OCI-LY7 (cell line): ENCODE measurements at regions not wholly inside any gene's neighbourhood (a gene's known extent, or its start where the extent isn't known, plus 50 kb on each side); places are given as distances from the start of the nearest gene placed in this dataset.

Experiments
- BruUV-seq: library from RNA; stranded (reverse); fragments of 400-500 nt; replicated peaks from 2 replicates; lab custom pipeline; 2021; lab: Mats Ljungman, UMichigan
- CTCF ChIA-PET: fragments of 300-600 bp; sonication (Branson Sonifier 250); formaldehyde crosslinking; loops from one replicate; lab custom pipeline; 2022; ENCODE audit warnings: antibody characterized with exemption; ENCODE audit not compliant: unreplicated experiment; lab: Charles Lee
- POLR2A ChIA-PET: fragments of 300-600 bp; sonication (Branson Sonifier 250); formaldehyde crosslinking; loops from one replicate; lab custom pipeline; 2022; ENCODE audit warnings: antibody characterized with exemption; lab: Charles Lee
- DNase-seq: peaks from one replicate; pipeline ENCODE4 v3.0.0-alpha.2; 2015; ENCODE audit warnings: low spot score
- H2AFZ ChIP-seq: fragments of 200-600 bp; sonication (generic), shearing (Covaris generic); 2 replicates; pipeline ENCODE4 v1.6.1; 2014; ENCODE audit warnings: mild to moderate bottlenecking, antibody characterized with exemption, low read length, moderate library complexity
- H3K27ac ChIP-seq: fragments of 200-600 bp; sonication (generic); 2 replicates; pipeline ENCODE4 v1.5.1; 2014; ENCODE audit warnings: mixed run types, low read depth, mild to moderate bottlenecking, moderate library complexity, low read length, inconsistent platforms; ENCODE audit not compliant: poor library complexity, severe bottlenecking
- H3K36me3 ChIP-seq: fragments of 200-600 bp; sonication (generic); 2 replicates; pipeline ENCODE4 v1.6.1; 2014; ENCODE audit warnings: mild to moderate bottlenecking, antibody characterized with exemption, low read length, moderate library complexity, mixed read lengths; ENCODE audit not compliant: insufficient read depth
- H3K4me1 ChIP-seq: fragments of 200-600 bp; sonication (generic); 2 replicates; pipeline ENCODE4 v1.5.1; 2014; ENCODE audit warnings: mild to moderate bottlenecking, low read length; ENCODE audit not compliant: insufficient read depth, poor library complexity, severe bottlenecking
- H3K4me2 ChIP-seq: fragments of 200-600 bp; sonication (generic); 2 replicates; pipeline ENCODE4 v1.6.1; 2014; ENCODE audit warnings: mild to moderate bottlenecking, low read length
- H3K4me3 ChIP-seq: fragments of 200-600 bp; sonication (generic); 2 replicates; pipeline ENCODE4 v1.5.1; 2014; ENCODE audit warnings: mild to moderate bottlenecking, low read depth, low read length; ENCODE audit not compliant: poor library complexity, severe bottlenecking
- H3K79me2 ChIP-seq: fragments of 200-600 bp; sonication (generic); 2 replicates; pipeline ENCODE4 v1.6.1; 2016; ENCODE audit warnings: low read depth, mild to moderate bottlenecking, low read length, moderate library complexity, mixed read lengths; ENCODE audit not compliant: insufficient read depth
- H3K9me2 ChIP-seq: fragments of 200-600 bp; sonication (generic); 2 replicates; pipeline ENCODE4 v1.6.1; 2016; ENCODE audit warnings: mild to moderate bottlenecking, low read length, mixed read lengths; ENCODE audit not compliant: insufficient read depth
- H3K9me3 ChIP-seq: fragments of 200-600 bp; sonication (generic); 2 replicates; pipeline ENCODE4 v1.6.1; 2014; ENCODE audit warnings: mild to moderate bottlenecking, mixed run types, low read length, mixed read lengths
- H4K20me1 ChIP-seq: fragments of 200-600 bp; sonication (generic); 2 replicates; pipeline ENCODE4 v1.6.1; 2014; ENCODE audit warnings: mild to moderate bottlenecking, antibody characterized with exemption, low read length, moderate library complexity, mixed read lengths; ENCODE audit not compliant: insufficient read depth
- EZH2phosphoT487 ChIP-seq: fragments of 200-600 bp; sonication (generic); IDR thresholded peaks from 2 replicates; pipeline ENCODE4 v1.6.1; 2018; ENCODE audit warnings: low read depth, borderline replicate concordance, mild to moderate bottlenecking, mixed run types, antibody characterized with exemption, low read length, moderate library complexity, mixed read lengths
- intact Hi-C: fragments of 100-400 bp; cut with micrococcal nuclease; formaldehyde crosslinking; loops from one replicate; pipeline ENCODE4 v1.10.0; 2022; ENCODE audit not compliant: unreplicated experiment
- TF ChIP-seq, protein P1 (sequence below): fragments of 200-600 bp; sonication (generic); conservative IDR thresholded peaks from 2 replicates; pipeline ENCODE4 v1.5.1; 2014; ENCODE audit warnings: mild to moderate bottlenecking, antibody characterized with exemption, low read length, moderate library complexity, mixed read lengths

DNA sequence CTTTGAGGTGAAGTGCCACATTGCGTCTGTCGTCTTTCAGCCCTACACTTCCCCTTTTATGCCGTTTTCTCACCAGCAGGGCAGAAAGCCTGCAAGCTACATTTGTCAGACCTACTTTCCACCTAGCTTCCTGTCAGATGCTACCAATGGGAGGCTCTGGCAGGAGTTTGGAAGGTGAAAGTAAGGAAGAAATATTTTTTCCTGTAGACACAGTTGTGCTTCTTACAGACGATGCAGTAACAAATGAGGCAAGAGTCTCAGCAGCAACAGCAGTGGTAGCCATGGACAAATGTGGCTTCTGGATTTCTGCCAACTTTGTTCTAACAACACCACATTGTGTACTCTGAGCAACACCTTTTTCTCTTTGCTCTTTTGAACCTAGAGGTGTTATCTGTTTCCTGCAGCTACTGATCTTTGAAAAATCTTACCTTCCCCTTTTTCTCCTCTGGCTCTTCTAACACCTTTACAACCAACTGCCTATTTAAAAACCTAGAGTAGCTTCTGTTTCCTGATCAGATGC, 70.6 kb upstream of the STT3B start:
- H3K4me3 ChIP-seq, result no peak overlapping the region

DNA sequence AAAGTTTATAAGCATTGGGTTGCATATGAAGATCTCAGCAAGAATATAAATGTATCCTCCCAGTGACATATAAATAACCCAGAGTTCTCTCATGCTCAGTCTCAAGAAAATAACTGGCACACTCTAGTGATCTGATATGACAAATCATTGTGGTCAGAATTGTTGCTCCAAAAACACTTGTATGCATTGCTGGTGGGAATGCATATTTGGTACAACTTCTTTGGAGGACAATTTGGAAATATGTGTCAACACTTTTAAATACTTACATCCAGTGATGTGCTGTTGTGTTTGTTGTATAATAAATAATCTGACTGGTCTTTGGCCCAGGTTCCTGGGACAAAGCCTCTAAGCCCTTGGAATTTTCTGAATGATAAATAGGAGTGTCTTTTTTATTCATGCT, 66.7 kb upstream of the STT3B start:
- Histone ChIP-seq H3K4me1 (peaks cover 14% of the 10 kb centered on the region), H3K9me3 (no peaks in the 10 kb centered on the region), H4K20me1 (no peaks in the 10 kb centered on the region), H3K9me2 (no peaks in the 10 kb centered on the region), H3K27ac (no peak overlapping the region), H3K36me3 (no peaks in the 10 kb centered on the region), H3K79me2 (no peaks in the 10 kb centered on the region), H3K4me2 (no peak overlapping the region), H2AFZ (no peak overlapping the region), H3K4me3 (no peak overlapping the region)
- no peak for TF ChIP-seq EZH2phosphoT487
- TF ChIP-seq, protein P1, sequence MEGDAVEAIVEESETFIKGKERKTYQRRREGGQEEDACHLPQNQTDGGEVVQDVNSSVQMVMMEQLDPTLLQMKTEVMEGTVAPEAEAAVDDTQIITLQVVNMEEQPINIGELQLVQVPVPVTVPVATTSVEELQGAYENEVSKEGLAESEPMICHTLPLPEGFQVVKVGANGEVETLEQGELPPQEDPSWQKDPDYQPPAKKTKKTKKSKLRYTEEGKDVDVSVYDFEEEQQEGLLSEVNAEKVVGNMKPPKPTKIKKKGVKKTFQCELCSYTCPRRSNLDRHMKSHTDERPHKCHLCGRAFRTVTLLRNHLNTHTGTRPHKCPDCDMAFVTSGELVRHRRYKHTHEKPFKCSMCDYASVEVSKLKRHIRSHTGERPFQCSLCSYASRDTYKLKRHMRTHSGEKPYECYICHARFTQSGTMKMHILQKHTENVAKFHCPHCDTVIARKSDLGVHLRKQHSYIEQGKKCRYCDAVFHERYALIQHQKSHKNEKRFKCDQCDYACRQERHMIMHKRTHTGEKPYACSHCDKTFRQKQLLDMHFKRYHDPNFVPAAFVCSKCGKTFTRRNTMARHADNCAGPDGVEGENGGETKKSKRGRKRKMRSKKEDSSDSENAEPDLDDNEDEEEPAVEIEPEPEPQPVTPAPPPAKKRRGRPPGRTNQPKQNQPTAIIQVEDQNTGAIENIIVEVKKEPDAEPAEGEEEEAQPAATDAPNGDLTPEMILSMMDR, result no peak
- BruUV-seq, result no TSS peak
- ChIA-PET POLR2A (interaction anchor here (0.8 to 1.0 kb wide), 2 partner anchors 55 to 67 kb away, joined by 3 read pairs; partner anchors contain the start of gene STT3B), CTCF (no interaction called here)
- no peak for DNase-seq
- intact Hi-C loops, result no loop called here

More for the DNA sequence above, 70.6 kb upstream of the STT3B start:
- CTCF ChIA-PET, result interaction anchor here (1.8 kb wide), 1 partner anchor 69 kb away, joined by 4 read pairs; no protein-coding TSS in a partner anchor
- peak; percentile 78 for DNase-seq
- POLR2A ChIA-PET, result interaction anchor here (0.5 to 1.2 kb wide), 7 partner anchors 13 to 652 kb away, joined by 3 to 4 read pairs (median 3); no protein-coding TSS in a partner anchor
- intact Hi-C loops, result no loop called here
- no peaks in the 10 kb centered on the region for H3K79me2 ChIP-seq
- H4K20me1 ChIP-seq, result no peaks in the 10 kb centered on the region
- H3K27ac ChIP-seq, result no peak overlapping the region
- H3K9me2 ChIP-seq, result no peaks in the 10 kb centered on the region
- H3K4me2 ChIP-seq, result peak overlapping the region; percentile 46
- H3K9me3 ChIP-seq, result no peaks in the 10 kb centered on the region
- no TSS peak for BruUV-seq
- peak overlapping the region; percentile 95 for H2AFZ ChIP-seq
- H3K4me1 ChIP-seq, result peaks cover 14% of the 10 kb centered on the region
- H3K36me3 ChIP-seq, result no peaks in the 10 kb centered on the region
- TF ChIP-seq EZH2phosphoT487, result no peak
- TF ChIP-seq, protein P1, result peak; percentile 63

DNA sequence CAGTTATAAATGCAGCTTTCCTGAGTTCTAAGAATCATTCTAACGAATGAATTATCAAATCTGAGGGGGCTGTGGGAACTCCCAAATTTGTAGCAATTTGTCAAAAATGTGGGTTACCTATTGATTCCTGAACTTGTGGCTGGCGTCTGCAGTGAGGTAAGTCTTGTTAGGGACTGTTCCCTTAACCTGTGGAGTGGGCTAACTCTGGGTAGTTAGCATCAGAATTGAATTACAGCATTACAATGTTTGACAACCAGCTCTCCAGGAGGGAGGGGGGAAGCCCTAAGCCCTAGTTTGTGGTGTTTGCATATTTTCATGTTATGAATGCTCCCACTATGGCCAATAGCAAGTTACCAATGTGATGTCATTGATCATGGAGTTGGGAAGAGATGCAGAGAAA, 65.9 kb upstream of the STT3B start:
- ChIA-PET CTCF (no interaction called here), POLR2A (interaction anchor here (0.8 kb wide), 1 partner anchor 847 kb away, joined by 3 read pairs; no protein-coding TSS in a partner anchor)
- no peaks in the 10 kb centered on the region for H3K79me2 ChIP-seq
- H4K20me1 ChIP-seq, result no peaks in the 10 kb centered on the region
- H3K36me3 ChIP-seq, result no peaks in the 10 kb centered on the region
- intact Hi-C loops, result no loop called here
- TF ChIP-seq, protein P1, result no peak
- no peak for TF ChIP-seq EZH2phosphoT487
- no peak overlapping the region for H2AFZ ChIP-seq
- no peak for DNase-seq
- H3K27ac ChIP-seq, result no peak overlapping the region
- H3K9me3 ChIP-seq, result no peaks in the 10 kb centered on the region
- no peak overlapping the region for H3K4me3 ChIP-seq
- H3K4me2 ChIP-seq, result no peak overlapping the region
- BruUV-seq, result no TSS peak
- H3K4me1 ChIP-seq, result peaks cover 8% of the 10 kb centered on the region
- no peaks in the 10 kb centered on the region for H3K9me2 ChIP-seq
